ENCODE measurements at regions not wholly inside any gene's neighbourhood (a gene's known extent, or its start where the extent isn't known, plus 50 kb on each side); places are given as distances from the start of the nearest gene placed in this dataset.
"Not testable (repeated sequence)": the region's sequence is repeated elsewhere in the genome, so short reads cannot be mapped to it uniquely, and the experiment has no call there.

DNA sequence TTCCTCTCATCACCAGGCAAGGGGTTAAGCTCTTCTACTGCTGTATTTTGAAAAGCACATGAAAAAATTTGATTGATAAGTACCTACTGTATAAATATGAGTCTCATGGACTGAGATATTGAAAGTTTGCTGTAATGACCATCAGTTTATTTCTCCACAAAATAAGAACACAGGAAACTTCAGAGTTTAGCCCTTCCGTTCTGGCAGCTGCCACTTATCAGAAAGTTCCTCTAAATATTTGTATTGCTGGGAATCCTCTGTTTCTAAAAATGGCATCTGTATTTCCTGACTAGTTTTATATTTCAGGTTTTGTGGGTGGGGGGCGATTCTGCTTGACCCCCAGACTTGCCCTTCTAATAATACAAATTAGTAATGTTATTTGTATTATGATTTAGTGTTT lies 92.0 kb downstream of the LYZL2 start:
- intact Hi-C loops (cut with micrococcal nuclease) = no loop called here
- Mint-ChIP-seq H3K4me1 (peaks cover 18% of the 10 kb centered on the region), H3K9me3 (ENCODE audit: insufficient read depth) (no peaks in the 10 kb centered on the region), H3K27me3 (no peaks in the 10 kb centered on the region), H3K4me3 (no peak overlapping the region), H3K27ac (no peak overlapping the region)
- DNase-seq (no peak), ATAC-seq (ENCODE audit: low read depth) (no peak)
- Histone ChIP-seq H2AFZ (ENCODE audit: insufficient read depth, low read depth, low read length, poor library complexity, severe bottlenecking) (no peak overlapping the region), H3K36me3 (replicated peaks in 1 of 2; ENCODE audit: control extremely low read depth in 1 of 2, control insufficient read depth in 1 of 2, extremely low read depth in 1 of 2, insufficient read depth in 2 of 2, low read length in 1 of 2) (peaks cover 0 to 3% of the 10 kb centered on the region in 2 experiments), H3K27ac (ENCODE audit: low read length in 2 of 2) (no peak overlapping the region), H3K4me1 (ENCODE audit: control insufficient read depth in 2 of 2, insufficient read depth in 2 of 2, low read length in 2 of 2) (peaks cover 18 to 21% of the 10 kb centered on the region in 2 donors), H4K20me1 (ENCODE audit: control insufficient read depth, insufficient read depth, low read length, poor library complexity, severe bottlenecking) (no peaks in the 10 kb centered on the region), H3K9ac (ENCODE audit: low read length) (no peak overlapping the region), H3K9me3 (ENCODE audit: control extremely low read depth in 1 of 3, control insufficient read depth in 2 of 3, insufficient read depth in 1 of 3, low read length in 2 of 3) (no peaks in the 10 kb centered on the region), H3K79me2 (ENCODE audit: control insufficient read depth, insufficient read depth, low read length) (peaks cover 19% of the 10 kb centered on the region), H3K27me3 (replicated peaks in 1 of 4; ENCODE audit: control extremely low read depth in 1 of 4, control insufficient read depth in 3 of 4, insufficient read depth in 4 of 4, low read length in 3 of 4) (no peaks in the 10 kb centered on the region), H3K4me2 (replicated peaks; ENCODE audit: low read depth, low read length, poor library complexity, severe bottlenecking) (no peak overlapping the region), H3K4me3 (ENCODE audit: control extremely low read depth in 1 of 5, extremely low read depth in 1 of 5, insufficient read depth in 1 of 5, low read depth in 2 of 5, low read length in 4 of 5) (no peak overlapping the region)
- TF ChIP-seq EZH2 (IDR thresholded peaks at IDR 0.05; ENCODE audit: borderline replicate concordance, insufficient read depth, low read depth, low read length, poor library complexity, severe bottlenecking) = no peak
- WGBS (ENCODE audit: insufficient coverage) = no CpG with 5 or more reads among the region's 2 CpGs
- ChIA-PET CTCF (interaction anchor here (1.1 to 3.8 kb wide), 9 partner anchors 44 to 539 kb away, joined by 3 to 38 read pairs (median 9); no protein-coding TSS in a partner anchor), POLR2A (no interaction called here)

DNA sequence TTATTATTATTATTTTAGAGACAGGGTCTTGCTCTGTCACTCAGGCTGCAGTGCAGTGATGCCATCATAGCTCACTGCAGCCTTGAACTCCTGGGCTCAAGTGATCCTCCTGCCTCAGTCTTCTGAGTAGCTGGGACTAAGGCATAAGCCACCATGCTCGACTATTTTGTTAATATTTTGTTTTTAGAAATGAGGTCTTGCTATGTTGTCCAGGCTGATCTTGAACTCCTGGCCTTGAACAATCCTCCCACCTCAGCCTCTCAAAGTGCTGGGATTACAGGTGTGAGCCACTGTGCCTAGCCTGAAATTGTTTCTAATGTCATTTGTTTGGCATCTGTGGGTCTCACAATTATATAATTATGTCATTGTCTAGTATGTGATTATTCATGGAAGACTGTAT lies 92.4 kb downstream of the LYZL2 start:
- H3K4me1 Mint-ChIP-seq = peaks cover 18% of the 10 kb centered on the region
- H3K9me3 ChIP-seq (ENCODE audit: control extremely low read depth in 1 of 3, control insufficient read depth in 2 of 3, insufficient read depth in 1 of 3, low read length in 2 of 3); H3K27me3 Mint-ChIP-seq; H3K27ac ChIP-seq (ENCODE audit: low read length in 2 of 2); H2AFZ ChIP-seq (ENCODE audit: insufficient read depth, low read depth, low read length, poor library complexity, severe bottlenecking); H3K36me3 ChIP-seq (replicated peaks in 1 of 2; ENCODE audit: control extremely low read depth in 1 of 2, control insufficient read depth in 1 of 2, extremely low read depth in 1 of 2, insufficient read depth in 2 of 2, low read length in 1 of 2); H3K27me3 ChIP-seq (replicated peaks in 1 of 4; ENCODE audit: control extremely low read depth in 1 of 4, control insufficient read depth in 3 of 4, insufficient read depth in 4 of 4, low read length in 3 of 4); H3K4me3 ChIP-seq (ENCODE audit: control extremely low read depth in 1 of 5, extremely low read depth in 1 of 5, insufficient read depth in 1 of 5, low read depth in 2 of 5, low read length in 4 of 5); H4K20me1 ChIP-seq (ENCODE audit: control insufficient read depth, insufficient read depth, low read length, poor library complexity, severe bottlenecking); intact Hi-C loops (cut with micrococcal nuclease); H3K27ac Mint-ChIP-seq; H3K9me3 Mint-ChIP-seq (ENCODE audit: insufficient read depth); DNase-seq; ATAC-seq (ENCODE audit: low read depth); POLR2A ChIA-PET; H3K4me2 ChIP-seq (replicated peaks; ENCODE audit: low read depth, low read length, poor library complexity, severe bottlenecking); H3K9ac ChIP-seq (ENCODE audit: low read length); H3K4me3 Mint-ChIP-seq: not testable (repeated sequence)
- Histone ChIP-seq H3K79me2 (ENCODE audit: control insufficient read depth, insufficient read depth, low read length) (peaks cover 19% of the 10 kb centered on the region), H3K4me1 (ENCODE audit: control insufficient read depth in 2 of 2, insufficient read depth in 2 of 2, low read length in 2 of 2) (peaks cover 22 to 25% of the 10 kb centered on the region in 2 donors)
- no CpG with 5 or more reads among the region's 1 CpG for WGBS (ENCODE audit: insufficient coverage)
- CTCF ChIA-PET = interaction anchor here (1.0 to 3.8 kb wide), 20 partner anchors 16 to 539 kb away, joined by 3 to 38 read pairs (median 5); no protein-coding TSS in a partner anchor

Measured in B cell (primary cell).